Vagina (tissue), 2 donors: ENCODE measurements at regions not wholly inside any gene's neighbourhood (a gene's known extent, or its start where the extent isn't known, plus 50 kb on each side); places are given as distances from the start of the nearest gene placed in this dataset.
"Not testable (repeated sequence)": the region's sequence is repeated elsewhere in the genome, so short reads cannot be mapped to it uniquely, and the experiment has no call there.

Experiments used
- DNase-seq, 2 donors: peaks; one replicate each; pipeline ENCODE4 v3.0.0-alpha.2; 2017; ENCODE audit errors: extremely low spot score in 2 of 2
- H3K27ac ChIP-seq: fragments of 200-600 bp; sonication (generic); one replicate; pipeline ENCODE4 v1.5.1; 2019
- H3K27me3 ChIP-seq: fragments of 200-600 bp; sonication (generic); one replicate; pipeline ENCODE4 v1.5.1; 2019
- H3K36me3 ChIP-seq, 2 donors: fragments of 200-600 bp; sonication (generic); one replicate each; pipeline ENCODE4 v1.5.1; 2017 to 2019
- H3K4me1 ChIP-seq: fragments of 200-600 bp; sonication (generic); one replicate; pipeline ENCODE4 v1.5.1; 2019
- H3K4me3 ChIP-seq, 2 donors: fragments of 200-600 bp; sonication (generic); 1 replicate in 1 of 2; 2 replicates in 1 of 2; pipeline ENCODE4 v1.5.1; 2016 to 2019
- H3K9me3 ChIP-seq: fragments of 200-600 bp; sonication (generic); one replicate; pipeline ENCODE4 v1.5.1; 2019
- POLR2A ChIP-seq, 2 donors: fragments of 450-650 bp; IDR thresholded peaks; one replicate each; pipeline ENCODE4 v1.6.1; 2017; ENCODE audit warnings: antibody characterized with exemption in 2 of 2, mild to moderate bottlenecking in 2 of 2, moderate library complexity in 2 of 2
- POLR2AphosphoS5 ChIP-seq, 2 donors: sonication (generic); formaldehyde crosslinking; IDR thresholded peaks; one replicate each; pipeline ENCODE4 v1.9.0; 2017; ENCODE audit warnings: antibody characterized with exemption in 2 of 2, mild to moderate bottlenecking in 2 of 2, low read depth in 1 of 2; ENCODE audit not compliant: insufficient read depth in 1 of 2
- intact Hi-C: fragments of 100-400 bp; cut with DNase I; formaldehyde crosslinking; loops from one replicate; pipeline ENCODE4 v1.15.1; 2023
- TF ChIP-seq, protein P1 (sequence below), 3 experiments: fragments of 450-650 bp in 2 of 3; fragments of 200-600 bp in 1 of 3; sonication (generic) in 1 of 3; IDR thresholded peaks; one replicate each; pipeline ENCODE4 v1.5.1; 2017 to 2019; ENCODE audit warnings: antibody characterized with exemption in 3 of 3, mild to moderate bottlenecking in 2 of 3, moderate library complexity in 2 of 3

DNA sequence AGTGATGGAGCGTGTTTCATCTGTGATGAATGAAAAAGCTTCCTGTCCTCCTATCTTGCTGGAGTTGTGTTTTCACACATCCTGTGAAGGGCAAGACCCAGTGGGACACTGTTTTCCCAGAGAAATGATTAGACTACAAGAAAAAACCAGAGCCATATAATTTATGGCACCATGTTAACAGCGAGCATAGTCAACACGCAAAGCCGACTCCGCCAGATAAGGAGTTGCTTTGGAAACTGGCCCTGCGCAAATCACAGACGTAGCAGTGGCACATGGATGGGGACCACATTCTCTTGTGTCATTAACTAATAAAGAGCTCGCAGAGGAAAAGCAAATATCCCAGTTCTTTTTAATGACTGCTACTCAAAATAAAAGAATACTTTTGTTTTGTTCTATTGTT lies 471.2 kb upstream of the RUNX1 start:
- intact Hi-C loops, result no loop called here
- Histone ChIP-seq H3K4me1 (no peaks in the 10 kb centered on the region), H3K36me3 (no peaks in the 10 kb centered on the region), H3K27me3 (no peaks in the 10 kb centered on the region), H3K27ac (no peak overlapping the region), H3K9me3 (no peaks in the 10 kb centered on the region), H3K4me3 (no peak overlapping the region)
- TF ChIP-seq POLR2A (IDR thresholded peaks at IDR 0.05) (no peak), POLR2AphosphoS5 (IDR thresholded peaks at IDR 0.05; ENCODE audit: insufficient read depth in 1 of 2, low read depth in 1 of 2) (no peak)
- DNase-seq, result no peak

DNA sequence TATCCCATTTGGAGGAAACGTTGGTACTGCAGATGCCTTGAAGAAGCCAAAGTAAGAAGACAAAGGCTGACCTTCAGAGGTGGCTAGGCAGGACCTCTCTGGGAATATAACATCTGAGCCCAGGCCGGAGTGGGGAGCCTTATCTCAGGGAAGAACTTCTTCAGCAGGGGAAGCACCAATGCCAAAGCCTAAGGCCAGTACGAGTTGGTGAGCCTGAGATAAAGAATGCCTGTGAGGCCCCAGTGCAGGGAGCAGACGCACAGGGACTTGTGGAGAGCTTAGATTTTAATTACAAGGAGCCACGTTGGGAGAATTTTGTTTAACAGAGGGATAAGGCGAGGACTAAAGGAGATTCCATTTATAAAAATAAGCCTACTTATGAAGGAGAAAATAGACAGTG lies 468.8 kb upstream of the RUNX1 start:
- Histone ChIP-seq H3K27me3 (no peaks in the 10 kb centered on the region), H3K36me3 (no peaks in the 10 kb centered on the region), H3K9me3 (no peaks in the 10 kb centered on the region), H3K27ac (no peak overlapping the region), H3K4me3 (no peak overlapping the region), H3K4me1 (no peaks in the 10 kb centered on the region)
- TF ChIP-seq POLR2AphosphoS5 (IDR thresholded peaks at IDR 0.05; ENCODE audit: insufficient read depth in 1 of 2, low read depth in 1 of 2), result no peak
- TF ChIP-seq, protein P1, sequence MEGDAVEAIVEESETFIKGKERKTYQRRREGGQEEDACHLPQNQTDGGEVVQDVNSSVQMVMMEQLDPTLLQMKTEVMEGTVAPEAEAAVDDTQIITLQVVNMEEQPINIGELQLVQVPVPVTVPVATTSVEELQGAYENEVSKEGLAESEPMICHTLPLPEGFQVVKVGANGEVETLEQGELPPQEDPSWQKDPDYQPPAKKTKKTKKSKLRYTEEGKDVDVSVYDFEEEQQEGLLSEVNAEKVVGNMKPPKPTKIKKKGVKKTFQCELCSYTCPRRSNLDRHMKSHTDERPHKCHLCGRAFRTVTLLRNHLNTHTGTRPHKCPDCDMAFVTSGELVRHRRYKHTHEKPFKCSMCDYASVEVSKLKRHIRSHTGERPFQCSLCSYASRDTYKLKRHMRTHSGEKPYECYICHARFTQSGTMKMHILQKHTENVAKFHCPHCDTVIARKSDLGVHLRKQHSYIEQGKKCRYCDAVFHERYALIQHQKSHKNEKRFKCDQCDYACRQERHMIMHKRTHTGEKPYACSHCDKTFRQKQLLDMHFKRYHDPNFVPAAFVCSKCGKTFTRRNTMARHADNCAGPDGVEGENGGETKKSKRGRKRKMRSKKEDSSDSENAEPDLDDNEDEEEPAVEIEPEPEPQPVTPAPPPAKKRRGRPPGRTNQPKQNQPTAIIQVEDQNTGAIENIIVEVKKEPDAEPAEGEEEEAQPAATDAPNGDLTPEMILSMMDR (IDR thresholded peaks at IDR 0.05), result no peak
- TF ChIP-seq POLR2A (IDR thresholded peaks at IDR 0.05), result no peak
- intact Hi-C loops, result no loop called here
- DNase-seq, result no peak

GRCh38 chr21:35516292-35516691 lies 467.2 kb upstream of the RUNX1 start:
- H3K4me1 ChIP-seq, H3K4me3 ChIP-seq, intact Hi-C loops, H3K27ac ChIP-seq, DNase-seq, H3K36me3 ChIP-seq, H3K27me3 ChIP-seq, H3K9me3 ChIP-seq: not testable (repeated sequence)

DNA sequence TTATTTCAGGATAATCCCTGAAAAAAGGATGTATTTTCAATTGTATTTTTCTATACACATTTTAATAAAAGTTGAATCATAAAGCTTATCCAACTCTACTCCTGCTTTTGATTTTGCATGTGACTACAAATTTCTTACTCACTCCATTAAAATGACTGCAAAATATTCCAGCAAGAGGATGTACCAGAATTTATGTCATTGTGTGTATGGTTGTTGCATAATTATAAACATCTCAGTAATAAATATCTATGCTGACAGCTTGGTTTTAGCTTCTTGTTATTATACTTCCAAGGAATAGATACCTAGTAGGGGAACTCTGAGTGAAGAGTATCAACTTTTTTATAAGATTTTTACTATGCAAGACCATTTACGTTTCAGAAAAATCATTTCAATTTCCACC lies 463.2 kb upstream of the RUNX1 start:
- TF ChIP-seq POLR2AphosphoS5 (IDR thresholded peaks at IDR 0.05; ENCODE audit: insufficient read depth in 1 of 2, low read depth in 1 of 2) (no peak), POLR2A (IDR thresholded peaks at IDR 0.05) (no peak)
- TF ChIP-seq, protein P1 (IDR thresholded peaks at IDR 0.05), result no peak
- no peak overlapping the region for H3K27ac ChIP-seq
- H3K4me1 ChIP-seq, result peaks cover 3% of the 10 kb centered on the region
- no peaks in the 10 kb centered on the region for H3K27me3 ChIP-seq
- no peaks in the 10 kb centered on the region for H3K36me3 ChIP-seq
- no peak overlapping the region for H3K4me3 ChIP-seq
- H3K9me3 ChIP-seq, result no peaks in the 10 kb centered on the region
- no peak for DNase-seq
- intact Hi-C loops, result no loop called here

DNA sequence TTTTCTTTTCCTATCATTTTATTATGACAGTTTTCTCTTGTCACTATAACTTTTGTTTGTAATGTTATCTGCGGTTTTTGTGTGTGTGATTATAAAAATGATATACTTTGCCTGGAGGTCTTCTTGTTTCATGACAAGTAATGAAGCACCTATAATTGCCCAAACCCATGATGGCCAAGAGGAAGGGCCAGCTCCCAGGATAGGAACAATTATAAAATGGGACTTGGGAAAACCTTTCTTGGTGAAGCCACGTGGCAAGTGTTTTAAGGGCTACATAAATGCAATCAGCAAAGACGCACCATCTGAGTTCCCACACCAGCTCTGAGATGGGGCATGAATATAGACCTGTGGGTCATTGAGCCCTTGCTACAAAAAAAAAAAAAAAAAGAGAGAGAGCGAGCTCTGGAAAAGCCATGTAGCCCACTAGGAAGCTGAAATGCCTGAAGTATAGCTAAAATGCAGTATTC lies 462.6 kb upstream of the RUNX1 start:
- Histone ChIP-seq H3K27ac (no peak overlapping the region), H3K27me3 (no peaks in the 10 kb centered on the region), H3K36me3 (no peaks in the 10 kb centered on the region), H3K9me3 (no peaks in the 10 kb centered on the region), H3K4me1 (peaks cover 9% of the 10 kb centered on the region), H3K4me3 (no peak overlapping the region)
- intact Hi-C loops, result no loop called here
- DNase-seq, result no peak
- no peak for TF ChIP-seq POLR2A (IDR thresholded peaks at IDR 0.05)
- TF ChIP-seq POLR2AphosphoS5 (IDR thresholded peaks at IDR 0.05; ENCODE audit: insufficient read depth in 1 of 2, low read depth in 1 of 2), result no peak
- TF ChIP-seq, protein P1 (IDR thresholded peaks at IDR 0.05), result no peak

- no peak overlapping the region for H3K27ac ChIP-seq
- H3K4me3 ChIP-seq, result no peak overlapping the region
- no peaks in the 10 kb centered on the region for H3K27me3 ChIP-seq
- TF ChIP-seq POLR2A (IDR thresholded peaks at IDR 0.05) (no peak), POLR2AphosphoS5 (IDR thresholded peaks at IDR 0.05; ENCODE audit: insufficient read depth in 1 of 2, low read depth in 1 of 2) (no peak)
- TF ChIP-seq, protein P1 (IDR thresholded peaks at IDR 0.05), result no peak
- intact Hi-C loops, result no loop called here
- peaks cover 12% of the 10 kb centered on the region for H3K4me1 ChIP-seq
- H3K9me3 ChIP-seq, result no peaks in the 10 kb centered on the region
- no peaks in the 10 kb centered on the region for H3K36me3 ChIP-seq
- no peak for DNase-seq
These were observed 462.0 kb upstream of the RUNX1 start for GRCh38 chr21:35510957-35511695.
